ENCODE measurements at regions not wholly inside any gene's neighbourhood (a gene's known extent, or its start where the extent isn't known, plus 50 kb on each side); places are given as distances from the start of the nearest gene placed in this dataset.

DNA sequence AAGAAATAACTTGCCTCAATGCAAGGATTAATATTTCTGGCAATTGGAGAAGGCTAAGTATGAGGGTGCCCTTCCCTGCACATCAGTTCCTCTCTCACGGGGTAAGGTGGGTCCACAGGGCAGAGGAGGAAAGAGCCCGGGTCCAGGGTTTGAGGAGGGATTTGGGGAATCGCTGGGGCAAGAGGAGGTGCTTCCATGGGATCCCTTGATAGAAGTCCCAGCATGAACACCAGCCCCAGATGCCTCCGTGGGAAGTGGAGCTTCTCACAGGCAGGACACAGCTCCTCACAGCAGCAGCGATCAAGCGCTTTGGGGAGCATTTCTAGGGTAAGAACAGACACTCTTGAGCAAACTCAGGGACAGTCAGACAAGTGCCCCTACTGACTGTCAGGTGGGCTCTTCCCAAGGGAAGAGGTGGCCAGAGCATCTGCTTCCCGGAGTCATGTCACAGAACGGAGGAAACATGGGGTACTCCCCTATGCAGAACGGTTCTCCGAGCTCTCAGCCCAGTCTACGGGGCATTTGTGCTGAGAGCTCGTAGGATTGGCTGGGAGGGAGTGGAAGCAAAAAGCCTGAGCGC lies 218.9 kb upstream of the ARL4C start:
- no peak overlapping the region for H3K9ac ChIP-seq (ENCODE audit: extremely low read depth, insufficient read length, low read length)
- no peaks in the 10 kb centered on the region for H4K20me1 ChIP-seq (ENCODE audit: control insufficient read depth, insufficient read depth, insufficient read length)
- no peak overlapping the region for H2BK120ac ChIP-seq (ENCODE audit: low read depth, low read length, poor library complexity, severe bottlenecking)
- H3K9me3 Mint-ChIP-seq, result no peaks in the 10 kb centered on the region; a peak in 1 of 5 replicates
- peaks cover 19 to 21% of the 10 kb centered on the region in 2 experiments for H3K4me1 Mint-ChIP-seq
- H2BK15ac ChIP-seq (ENCODE audit: low read depth, low read length), result no peak overlapping the region
- no CpG with 5 or more reads among the region's 13 CpGs for WGBS (ENCODE audit: extremely low coverage, insufficient read length, low lambda C conversion rate)
- no peak overlapping the region for H3K27ac ChIP-seq (ENCODE audit: insufficient read length, low read depth, low read length)
- no peaks in the 10 kb centered on the region for H3K9me3 ChIP-seq (ENCODE audit: control insufficient read depth, low read depth, low read length)
- H3K27ac Mint-ChIP-seq, result no peak overlapping the region
- no peaks in the 10 kb centered on the region; a peak in 1 of 7 replicates for H3K36me3 Mint-ChIP-seq (ENCODE audit: insufficient read depth in 1 of 3, low read depth in 3 of 3)
- no peak for DNase-seq
- no peaks in the 10 kb centered on the region for H3K79me2 ChIP-seq (ENCODE audit: insufficient read depth, low read length)
- no peak overlapping the region for H4K91ac ChIP-seq (ENCODE audit: insufficient read length, low read depth, low read length)
- no peak overlapping the region for H4K5ac ChIP-seq (ENCODE audit: insufficient read length, low read depth, low read length)
- H4K8ac ChIP-seq (replicated peaks; ENCODE audit: insufficient read length, low read depth, low read length), result no peak overlapping the region
- no peak overlapping the region for H3K4me3 Mint-ChIP-seq
- no peak overlapping the region for H3K14ac ChIP-seq (ENCODE audit: insufficient read depth, low read length)
- H2BK5ac ChIP-seq (ENCODE audit: insufficient read length, low read length), result no peak overlapping the region
- no peaks in the 10 kb centered on the region for H3K23me2 ChIP-seq (ENCODE audit: insufficient read length, low read depth, low read length, poor library complexity, severe bottlenecking)
- H3K27me3 Mint-ChIP-seq (ENCODE audit: low read depth), result peaks cover 26% of the 10 kb centered on the region
- H3T11ph ChIP-seq (ENCODE audit: low read length), result no peak overlapping the region
- H3K27me3 ChIP-seq (ENCODE audit: insufficient read depth, low read length), result no peaks in the 10 kb centered on the region; the same call in 1 of the 2 replicates
- H2AFZ ChIP-seq (ENCODE audit: low read length), result no peak overlapping the region
- H3K23ac ChIP-seq (ENCODE audit: insufficient read length, low read depth, low read length), result no peak overlapping the region
- no peak overlapping the region for H2BK20ac ChIP-seq (ENCODE audit: low read depth, low read length, poor library complexity, severe bottlenecking)
- H3K18ac ChIP-seq (ENCODE audit: insufficient read length, low read depth, low read length), result no peak overlapping the region
- no peak overlapping the region for H3K4ac ChIP-seq (ENCODE audit: low read depth, low read length)
- TF ChIP-seq, protein P1, sequence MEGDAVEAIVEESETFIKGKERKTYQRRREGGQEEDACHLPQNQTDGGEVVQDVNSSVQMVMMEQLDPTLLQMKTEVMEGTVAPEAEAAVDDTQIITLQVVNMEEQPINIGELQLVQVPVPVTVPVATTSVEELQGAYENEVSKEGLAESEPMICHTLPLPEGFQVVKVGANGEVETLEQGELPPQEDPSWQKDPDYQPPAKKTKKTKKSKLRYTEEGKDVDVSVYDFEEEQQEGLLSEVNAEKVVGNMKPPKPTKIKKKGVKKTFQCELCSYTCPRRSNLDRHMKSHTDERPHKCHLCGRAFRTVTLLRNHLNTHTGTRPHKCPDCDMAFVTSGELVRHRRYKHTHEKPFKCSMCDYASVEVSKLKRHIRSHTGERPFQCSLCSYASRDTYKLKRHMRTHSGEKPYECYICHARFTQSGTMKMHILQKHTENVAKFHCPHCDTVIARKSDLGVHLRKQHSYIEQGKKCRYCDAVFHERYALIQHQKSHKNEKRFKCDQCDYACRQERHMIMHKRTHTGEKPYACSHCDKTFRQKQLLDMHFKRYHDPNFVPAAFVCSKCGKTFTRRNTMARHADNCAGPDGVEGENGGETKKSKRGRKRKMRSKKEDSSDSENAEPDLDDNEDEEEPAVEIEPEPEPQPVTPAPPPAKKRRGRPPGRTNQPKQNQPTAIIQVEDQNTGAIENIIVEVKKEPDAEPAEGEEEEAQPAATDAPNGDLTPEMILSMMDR (conservative IDR thresholded peaks at IDR 0.05), result no peak
- H3K4me1 ChIP-seq (ENCODE audit: insufficient read depth, low read length), result peaks cover under 1% of the 10 kb centered on the region; the same call in 1 of the 2 replicates
- H3K79me1 ChIP-seq (ENCODE audit: insufficient read depth, low read depth, low read length, poor library complexity, severe bottlenecking), result no peaks in the 10 kb centered on the region
- no peak overlapping the region for H2BK12ac ChIP-seq (ENCODE audit: insufficient read length, low read depth, low read length)
- no peak overlapping the region for H2AK5ac ChIP-seq (ENCODE audit: insufficient read length, low read length)
- H3K4me2 ChIP-seq (ENCODE audit: insufficient read depth, insufficient read length, low read length), result no peak overlapping the region
- H3K56ac ChIP-seq (ENCODE audit: insufficient read length, low read depth, low read length), result no peak overlapping the region
